ENCODE measurements at regions not wholly inside any gene's neighbourhood (a gene's known extent, or its start where the extent isn't known, plus 50 kb on each side); places are given as distances from the start of the nearest gene placed in this dataset.

DNA sequence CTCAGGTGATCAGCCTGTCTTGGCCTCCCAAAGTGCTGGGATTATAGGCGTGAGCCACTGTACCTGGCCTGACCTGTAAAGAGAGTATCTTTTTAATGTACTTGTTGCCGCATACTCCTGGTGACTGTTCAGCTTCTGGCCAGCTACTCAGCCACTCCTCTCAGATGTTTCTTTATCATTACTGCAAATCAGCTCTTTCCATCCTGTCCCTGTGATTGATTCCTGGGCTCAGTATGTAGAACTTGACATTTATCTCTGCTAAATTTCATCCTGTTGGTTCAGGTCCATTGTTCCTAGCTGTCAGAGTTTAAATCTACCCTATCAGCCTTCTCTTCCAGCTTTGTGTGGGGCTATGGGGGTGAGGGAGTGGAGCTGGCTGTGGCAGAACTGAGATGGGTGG lies 211.5 kb upstream of the ASIC2 start:
- Mint-ChIP-seq H3K4me3 (ENCODE audit: unreplicated experiment) (no peak overlapping the region), H3K36me3 (ENCODE audit: unreplicated experiment) (no peaks in the 10 kb centered on the region), H3K4me1 (ENCODE audit: low read depth, unreplicated experiment) (no peaks in the 10 kb centered on the region), H3K27ac (ENCODE audit: unreplicated experiment) (no peak overlapping the region), H3K27me3 (ENCODE audit: unreplicated experiment) (no peaks in the 10 kb centered on the region), H3K9me3 (ENCODE audit: unreplicated experiment) (no peaks in the 10 kb centered on the region)
- TF ChIP-seq CTCF (IDR thresholded peaks at IDR 0.05; ENCODE audit: partially characterized antibody, unreplicated experiment): no peak
- no peak for DNase-seq

GRCh38 chr17:33506889-33507650 lies 214.0 kb upstream of the ASIC2 start:
- H3K27me3 Mint-ChIP-seq (ENCODE audit: unreplicated experiment): no peaks in the 10 kb centered on the region
- TF ChIP-seq CTCF (IDR thresholded peaks at IDR 0.05; ENCODE audit: partially characterized antibody, unreplicated experiment): no peak

DNA sequence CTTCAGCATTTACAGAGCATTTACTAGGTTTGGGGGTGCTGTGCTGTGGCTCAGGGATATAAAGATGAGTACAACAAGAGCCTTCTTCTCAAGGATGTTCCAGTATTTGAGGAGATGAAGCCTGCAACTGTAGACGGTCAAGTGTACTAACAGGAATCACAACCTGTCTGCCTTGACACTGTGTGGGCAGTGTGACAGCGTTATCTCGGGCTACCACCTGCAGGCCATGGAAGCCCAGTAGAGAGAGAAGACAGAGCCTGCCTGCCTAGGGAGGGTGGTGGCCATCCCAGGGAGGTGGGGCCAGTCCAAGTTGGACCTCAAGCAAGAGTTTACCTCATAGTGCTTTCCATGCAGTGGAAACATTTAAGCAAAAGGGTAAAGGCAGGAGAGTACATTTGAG lies 215.1 kb upstream of the ASIC2 start:
- no peaks in the 10 kb centered on the region for H3K4me1 Mint-ChIP-seq (ENCODE audit: low read depth, unreplicated experiment)

More at GRCh38 chr17:33506889-33507650, 214.0 kb upstream of the ASIC2 start:
- Mint-ChIP-seq H3K4me1 (ENCODE audit: low read depth, unreplicated experiment) (no peaks in the 10 kb centered on the region), H3K9me3 (ENCODE audit: unreplicated experiment) (no peaks in the 10 kb centered on the region), H3K36me3 (ENCODE audit: unreplicated experiment) (peaks cover under 1% of the 10 kb centered on the region), H3K4me3 (ENCODE audit: unreplicated experiment) (no peak overlapping the region), H3K27ac (ENCODE audit: unreplicated experiment) (no peak overlapping the region)
- no peak for DNase-seq

GRCh38 chr17:33509331-33509730 lies 216.2 kb upstream of the ASIC2 start:
- Mint-ChIP-seq H3K4me3 (ENCODE audit: unreplicated experiment) (no peak overlapping the region), H3K4me1 (ENCODE audit: low read depth, unreplicated experiment) (peaks cover 2% of the 10 kb centered on the region), H3K9me3 (ENCODE audit: unreplicated experiment) (peaks cover 3% of the 10 kb centered on the region), H3K27ac (ENCODE audit: unreplicated experiment) (no peak overlapping the region), H3K27me3 (ENCODE audit: unreplicated experiment) (no peaks in the 10 kb centered on the region), H3K36me3 (ENCODE audit: unreplicated experiment) (peaks cover 14% of the 10 kb centered on the region)
- no peak for DNase-seq
- TF ChIP-seq CTCF (IDR thresholded peaks at IDR 0.05; ENCODE audit: partially characterized antibody, unreplicated experiment): no peak

More for the DNA sequence above, 215.1 kb upstream of the ASIC2 start:
- DNase-seq: no peak
- no peak overlapping the region for H3K4me3 Mint-ChIP-seq (ENCODE audit: unreplicated experiment)
- H3K27me3 Mint-ChIP-seq (ENCODE audit: unreplicated experiment): no peaks in the 10 kb centered on the region
- no peaks in the 10 kb centered on the region for H3K9me3 Mint-ChIP-seq (ENCODE audit: unreplicated experiment)
- no peak overlapping the region for H3K27ac Mint-ChIP-seq (ENCODE audit: unreplicated experiment)
- no peak for TF ChIP-seq CTCF (IDR thresholded peaks at IDR 0.05; ENCODE audit: partially characterized antibody, unreplicated experiment)
- peaks cover 7% of the 10 kb centered on the region for H3K36me3 Mint-ChIP-seq (ENCODE audit: unreplicated experiment)

DNA sequence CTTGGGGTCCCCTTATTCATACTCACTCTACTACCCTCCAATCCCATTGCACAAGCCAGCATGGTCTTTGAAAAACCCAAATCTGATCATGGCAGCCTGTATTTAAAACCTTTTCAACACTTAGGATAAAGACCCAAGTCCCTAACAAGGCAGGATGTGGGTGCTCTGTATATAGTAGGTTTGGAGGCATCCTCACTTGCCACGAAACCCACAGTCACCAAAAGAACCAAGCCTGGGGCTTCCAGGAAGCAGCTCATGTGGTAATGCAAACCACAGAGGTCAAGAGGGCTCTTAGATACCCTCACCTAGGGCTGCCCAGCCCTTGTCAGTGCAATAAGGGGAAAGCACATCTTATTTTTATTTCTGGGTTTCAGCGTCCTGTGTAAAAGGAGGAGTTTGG lies 218.6 kb upstream of the ASIC2 start:
- no peak for TF ChIP-seq CTCF (IDR thresholded peaks at IDR 0.05; ENCODE audit: partially characterized antibody, unreplicated experiment)
- H3K4me3 Mint-ChIP-seq (ENCODE audit: unreplicated experiment): no peak overlapping the region
- H3K4me1 Mint-ChIP-seq (ENCODE audit: low read depth, unreplicated experiment): peaks cover 2% of the 10 kb centered on the region
- H3K36me3 Mint-ChIP-seq (ENCODE audit: unreplicated experiment): peaks cover 14% of the 10 kb centered on the region
- peaks cover 3% of the 10 kb centered on the region for H3K27me3 Mint-ChIP-seq (ENCODE audit: unreplicated experiment)
- H3K27ac Mint-ChIP-seq (ENCODE audit: unreplicated experiment): no peak overlapping the region
- peaks cover 3% of the 10 kb centered on the region for H3K9me3 Mint-ChIP-seq (ENCODE audit: unreplicated experiment)
- DNase-seq: no peak

All from glutamatergic neuron (in vitro differentiated cells).